B cell (primary cell): ENCODE measurements at regions not wholly inside any gene's neighbourhood (a gene's known extent, or its start where the extent isn't known, plus 50 kb on each side); places are given as distances from the start of the nearest gene placed in this dataset.

Experiments used
- EZH2 ChIP-seq: IDR thresholded peaks from 2 replicates; pipeline ENCODE4 v1.6.1; 2012; ENCODE audit warnings: borderline replicate concordance, low read depth, mild to moderate bottlenecking, moderate library complexity, low read length; ENCODE audit not compliant: insufficient read depth, poor library complexity, severe bottlenecking
- TF ChIP-seq, protein P1 (sequence below): fragments of 200-600 bp; IDR thresholded peaks from one replicate; pipeline ENCODE4 v1.8.0; 2022; ENCODE audit warnings: antibody characterized with exemption, mild to moderate bottlenecking

DNA sequence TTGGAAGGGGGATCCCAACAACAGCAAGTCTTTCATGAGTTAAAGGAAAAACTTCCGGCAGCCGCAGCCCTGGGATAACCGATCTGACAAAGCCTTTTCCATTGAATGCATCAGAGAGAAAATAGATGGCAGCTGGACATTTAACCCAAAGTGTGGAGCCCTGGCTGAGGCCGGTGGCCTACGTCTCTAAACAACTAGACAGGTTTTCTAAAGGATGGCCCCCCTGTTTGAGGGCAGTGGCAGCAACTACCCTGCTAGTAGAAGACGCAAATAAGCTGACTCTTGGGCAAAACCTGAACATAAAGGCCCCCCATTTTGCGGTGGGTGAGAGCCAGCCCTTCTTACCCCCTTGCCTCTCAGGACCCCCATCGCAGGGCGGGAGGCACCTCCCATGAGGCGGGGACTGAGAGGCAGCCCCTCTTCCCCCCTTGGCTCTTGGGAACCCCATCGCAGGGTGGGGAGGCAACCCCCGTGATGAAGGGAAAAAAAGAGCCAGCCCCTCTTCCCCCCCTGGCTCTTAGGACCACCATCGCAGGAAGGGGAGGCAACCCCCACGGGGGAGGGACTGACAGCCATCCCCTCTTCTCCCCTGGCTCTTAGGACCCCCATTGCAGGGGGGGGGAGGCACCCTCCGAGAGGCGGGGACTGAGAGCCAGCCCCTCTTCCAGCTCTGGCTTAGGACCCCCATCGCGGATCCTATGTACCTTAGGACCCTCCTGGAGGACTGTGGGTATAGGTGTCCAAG lies 2422.9 kb upstream of the PCDH20 start:
- TF ChIP-seq, protein P1, sequence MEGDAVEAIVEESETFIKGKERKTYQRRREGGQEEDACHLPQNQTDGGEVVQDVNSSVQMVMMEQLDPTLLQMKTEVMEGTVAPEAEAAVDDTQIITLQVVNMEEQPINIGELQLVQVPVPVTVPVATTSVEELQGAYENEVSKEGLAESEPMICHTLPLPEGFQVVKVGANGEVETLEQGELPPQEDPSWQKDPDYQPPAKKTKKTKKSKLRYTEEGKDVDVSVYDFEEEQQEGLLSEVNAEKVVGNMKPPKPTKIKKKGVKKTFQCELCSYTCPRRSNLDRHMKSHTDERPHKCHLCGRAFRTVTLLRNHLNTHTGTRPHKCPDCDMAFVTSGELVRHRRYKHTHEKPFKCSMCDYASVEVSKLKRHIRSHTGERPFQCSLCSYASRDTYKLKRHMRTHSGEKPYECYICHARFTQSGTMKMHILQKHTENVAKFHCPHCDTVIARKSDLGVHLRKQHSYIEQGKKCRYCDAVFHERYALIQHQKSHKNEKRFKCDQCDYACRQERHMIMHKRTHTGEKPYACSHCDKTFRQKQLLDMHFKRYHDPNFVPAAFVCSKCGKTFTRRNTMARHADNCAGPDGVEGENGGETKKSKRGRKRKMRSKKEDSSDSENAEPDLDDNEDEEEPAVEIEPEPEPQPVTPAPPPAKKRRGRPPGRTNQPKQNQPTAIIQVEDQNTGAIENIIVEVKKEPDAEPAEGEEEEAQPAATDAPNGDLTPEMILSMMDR, result no peak
- no peak for TF ChIP-seq EZH2
